Body of pancreas (tissue), 4 donors: ENCODE measurements at regions not wholly inside any gene's neighbourhood (a gene's known extent, or its start where the extent isn't known, plus 50 kb on each side); places are given as distances from the start of the nearest gene placed in this dataset.

Experiments used
- ATAC-seq: fragments of 150-250 bp; one replicate; pipeline ENCODE4 v1.9.1; 2016
- DNase-seq, 4 donors: peaks; one replicate each; pipeline ENCODE4 v3.0.0-alpha.2; 2019
- H3K27ac ChIP-seq, 4 donors: fragments of 200-600 bp; sonication (generic); 1 replicate in 3 of 4; 2 replicates in 1 of 4; pipeline versions ENCODE4 v1.5.1 to v1.6.1; 2016 to 2019; ENCODE audit warnings: mild to moderate bottlenecking in 1 of 4, mixed read lengths in 1 of 4, moderate library complexity in 1 of 4
- H3K27me3 ChIP-seq, 2 donors: fragments of 200-600 bp; sonication (generic); one replicate each; pipeline ENCODE4 v1.6.0; 2016; ENCODE audit warnings: mild to moderate bottlenecking in 1 of 2
- H3K36me3 ChIP-seq, 2 donors: fragments of 200-600 bp; sonication (generic); replicated peaks in 1 of 2; 2 replicates each; pipeline ENCODE4 v1.5.1; 2016; ENCODE audit warnings: low read depth in 2 of 2; ENCODE audit not compliant: insufficient read depth in 1 of 2
- H3K4me1 ChIP-seq: fragments of 200-600 bp; sonication (generic); one replicate; pipeline ENCODE4 v1.6.0; 2016
- H3K4me3 ChIP-seq, 2 donors: fragments of 200-600 bp; sonication (generic); 1 replicate in 1 of 2; 2 replicates in 1 of 2; pipeline ENCODE4 v1.5.1; 2016 to 2019
- H3K9me3 ChIP-seq, 3 donors: fragments of 200-600 bp; sonication (generic); 1 replicate in 2 of 3; 2 replicates in 1 of 3; pipeline ENCODE4 v1.5.1; 2016
- POLR2A ChIP-seq, 3 donors: fragments of 450-650 bp; IDR thresholded peaks; one replicate each; pipeline ENCODE4 v1.6.1; 2016; ENCODE audit warnings: antibody characterized with exemption in 3 of 3, mild to moderate bottlenecking in 2 of 3
- WGBS, 2 donors: methylation state at CpG; one replicate each; pipeline ENCODE4 v1.1.5; 2017; 5-methylcytosine and 5-hydroxymethylcytosine counted together
- intact Hi-C: fragments of 100-400 bp; cut with DNase I; formaldehyde crosslinking; loops from one replicate; pipeline ENCODE4 v1.15.1; 2023
- TF ChIP-seq, protein P1 (sequence below), 7 experiments: fragments of 450-650 bp in 4 of 7; fragments of 200-600 bp in 3 of 7; sonication (generic) in 3 of 7; IDR thresholded peaks; one replicate each; pipeline ENCODE4 v1.5.1; 2016 to 2019; ENCODE audit warnings: antibody characterized with exemption in 7 of 7

DNA sequence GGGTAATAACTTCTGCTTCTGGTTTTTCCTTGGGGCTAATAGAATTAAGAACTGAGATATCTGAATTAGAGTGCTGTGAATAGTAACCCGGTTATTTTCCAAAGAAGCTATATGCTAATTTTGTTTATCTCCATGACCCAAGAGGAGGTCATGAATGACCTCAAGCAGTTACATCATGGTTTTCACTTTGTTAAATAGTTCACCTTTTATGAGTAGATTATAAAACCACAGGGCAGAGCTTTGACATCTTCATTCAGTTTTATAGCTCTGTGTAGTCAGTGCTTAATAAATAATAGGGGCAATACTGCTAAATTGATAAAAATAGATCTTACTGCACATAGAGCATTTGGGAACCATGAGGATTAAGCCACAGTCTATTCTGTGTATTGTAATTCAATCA, 462.2 kb downstream of the LRIG3 start:
- intact Hi-C loops = no loop called here
- Histone ChIP-seq H3K27ac (no peak overlapping the region), H3K4me3 (no peak overlapping the region), H3K27me3 (no peaks in the 10 kb centered on the region), H3K36me3 (no peaks in the 10 kb centered on the region), H3K4me1 (no peaks in the 10 kb centered on the region), H3K9me3 (no peaks in the 10 kb centered on the region)
- TF ChIP-seq, protein P1, sequence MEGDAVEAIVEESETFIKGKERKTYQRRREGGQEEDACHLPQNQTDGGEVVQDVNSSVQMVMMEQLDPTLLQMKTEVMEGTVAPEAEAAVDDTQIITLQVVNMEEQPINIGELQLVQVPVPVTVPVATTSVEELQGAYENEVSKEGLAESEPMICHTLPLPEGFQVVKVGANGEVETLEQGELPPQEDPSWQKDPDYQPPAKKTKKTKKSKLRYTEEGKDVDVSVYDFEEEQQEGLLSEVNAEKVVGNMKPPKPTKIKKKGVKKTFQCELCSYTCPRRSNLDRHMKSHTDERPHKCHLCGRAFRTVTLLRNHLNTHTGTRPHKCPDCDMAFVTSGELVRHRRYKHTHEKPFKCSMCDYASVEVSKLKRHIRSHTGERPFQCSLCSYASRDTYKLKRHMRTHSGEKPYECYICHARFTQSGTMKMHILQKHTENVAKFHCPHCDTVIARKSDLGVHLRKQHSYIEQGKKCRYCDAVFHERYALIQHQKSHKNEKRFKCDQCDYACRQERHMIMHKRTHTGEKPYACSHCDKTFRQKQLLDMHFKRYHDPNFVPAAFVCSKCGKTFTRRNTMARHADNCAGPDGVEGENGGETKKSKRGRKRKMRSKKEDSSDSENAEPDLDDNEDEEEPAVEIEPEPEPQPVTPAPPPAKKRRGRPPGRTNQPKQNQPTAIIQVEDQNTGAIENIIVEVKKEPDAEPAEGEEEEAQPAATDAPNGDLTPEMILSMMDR (IDR thresholded peaks at IDR 0.05) = no peak
- no peak for TF ChIP-seq POLR2A (IDR thresholded peaks at IDR 0.05)
- DNase-seq (no peak), ATAC-seq (no peak)
- 77 to 81% methylated on average over 1 of the region's 1 CpG for WGBS, 2 donors

DNA sequence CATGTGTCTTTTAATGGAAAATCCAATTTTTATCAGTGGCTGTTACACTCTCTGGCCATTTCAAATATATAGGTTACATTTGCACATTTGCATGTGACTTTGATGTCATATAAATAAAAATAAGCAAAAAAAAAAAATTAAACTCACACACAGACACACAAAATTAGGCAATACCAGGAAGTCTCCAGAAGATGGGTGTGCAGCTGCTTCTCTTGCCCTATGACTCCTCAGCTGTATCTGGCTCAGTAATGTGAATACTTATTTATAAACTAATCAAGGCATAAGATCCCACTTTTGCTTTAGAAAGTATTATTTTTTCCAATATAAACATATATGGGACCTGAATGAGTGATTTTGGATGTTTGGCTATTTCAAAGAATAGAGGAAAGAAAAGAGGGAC, 461.1 kb downstream of the LRIG3 start:
- Histone ChIP-seq H3K4me1 (no peaks in the 10 kb centered on the region), H3K27me3 (no peaks in the 10 kb centered on the region), H3K4me3 (no peak overlapping the region), H3K36me3 (no peaks in the 10 kb centered on the region), H3K27ac (no peak overlapping the region), H3K9me3 (no peaks in the 10 kb centered on the region)
- DNase-seq = no peak
- TF ChIP-seq, protein P1 (IDR thresholded peaks at IDR 0.05) = no peak
- no peak for TF ChIP-seq POLR2A (IDR thresholded peaks at IDR 0.05)
- no peak for ATAC-seq
- intact Hi-C loops = no loop called here

DNA sequence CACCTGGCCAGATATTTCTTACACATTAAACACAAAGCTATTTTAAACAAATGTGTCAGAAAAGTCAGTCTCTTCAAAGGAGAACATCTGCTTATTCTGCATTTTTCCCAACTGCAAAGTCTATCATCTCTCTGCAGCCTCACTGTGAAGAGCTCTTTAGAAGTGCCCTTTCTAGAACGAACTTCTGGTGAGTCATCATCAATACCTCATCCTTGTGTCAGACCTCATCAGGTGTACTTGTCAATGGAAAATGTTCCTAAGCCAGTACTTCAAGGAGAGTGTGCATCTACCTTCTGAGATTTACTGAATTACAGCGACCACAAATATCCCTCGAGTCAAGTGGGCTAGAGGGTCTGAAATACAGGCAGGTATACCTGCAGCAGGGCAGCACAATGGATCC, 457.3 kb downstream of the LRIG3 start:
- intact Hi-C loops = no loop called here
- WGBS, 2 donors = 47 to 58% methylated on average over 3 of the region's 3 CpGs
- Histone ChIP-seq H3K4me1 (no peaks in the 10 kb centered on the region), H3K27me3 (no peaks in the 10 kb centered on the region), H3K36me3 (no peaks in the 10 kb centered on the region), H3K27ac (no peak overlapping the region), H3K4me3 (no peak overlapping the region), H3K9me3 (no peaks in the 10 kb centered on the region)
- ATAC-seq (no peak), DNase-seq (no peak)
- TF ChIP-seq POLR2A (IDR thresholded peaks at IDR 0.05) = no peak

DNA sequence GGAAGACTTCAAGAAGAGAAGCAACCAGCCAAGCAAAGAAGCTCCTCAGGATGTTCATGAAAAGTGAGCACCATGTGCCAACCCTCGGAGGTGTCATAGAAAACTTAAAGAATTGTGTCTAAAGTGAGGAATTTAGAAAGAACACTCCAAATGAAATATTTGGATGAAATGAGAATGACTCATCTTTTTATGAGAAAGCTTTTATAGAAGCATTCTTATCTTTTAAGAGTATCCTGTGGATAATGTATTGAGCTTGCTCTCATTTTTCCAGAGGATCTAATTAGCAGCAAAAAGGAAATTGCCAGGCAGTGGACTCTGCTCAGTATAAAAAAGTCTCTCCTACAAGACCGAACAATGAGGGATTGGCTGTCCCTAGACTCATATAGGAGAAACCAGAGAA, 454.9 kb downstream of the LRIG3 start:
- ATAC-seq = no peak
- intact Hi-C loops = no loop called here
- 77 to 79% methylated on average over 2 of the region's 2 CpGs for WGBS, 2 donors

DNA sequence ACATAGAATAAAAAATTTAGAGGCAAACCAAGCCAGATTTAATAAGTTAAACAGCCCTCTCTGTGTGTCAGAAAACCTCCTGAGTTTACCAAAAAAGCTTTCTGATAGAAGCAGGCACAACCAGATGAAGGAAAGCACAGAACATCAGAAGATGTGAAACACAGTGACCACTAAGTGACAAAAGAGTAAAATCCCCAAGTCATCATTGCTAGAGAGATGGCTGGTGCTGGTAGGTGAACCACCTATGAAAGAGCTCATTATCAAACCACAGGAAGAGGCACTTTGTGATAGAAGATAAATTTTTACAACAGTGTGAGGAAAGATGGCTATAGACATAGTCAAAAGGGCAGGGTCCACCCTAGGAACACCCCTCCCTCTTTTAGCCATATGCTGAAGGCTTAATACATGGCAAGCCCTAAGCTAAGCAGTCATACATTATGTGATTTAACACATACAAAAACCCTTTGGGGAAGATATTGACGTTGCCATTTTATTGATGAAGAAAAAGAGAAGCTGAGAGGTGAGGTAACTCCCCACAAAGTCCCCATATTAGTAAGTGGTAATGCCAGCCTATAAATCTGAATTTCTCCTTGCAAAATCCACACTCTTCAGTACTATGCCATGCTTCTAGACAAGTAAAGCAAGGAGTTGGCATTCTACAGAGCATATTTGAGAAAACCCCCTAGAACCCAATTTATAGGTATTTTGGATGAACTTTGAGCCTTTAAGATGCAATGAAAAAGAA, 449.9 kb downstream of the LRIG3 start:
- TF ChIP-seq, protein P1 (IDR thresholded peaks at IDR 0.05) = no peak
- TF ChIP-seq POLR2A (IDR thresholded peaks at IDR 0.05) = no peak
- Histone ChIP-seq H3K4me3 (no peak overlapping the region), H3K27me3 (no peaks in the 10 kb centered on the region), H3K36me3 (no peaks in the 10 kb centered on the region), H3K27ac (no peak overlapping the region), H3K9me3 (no peaks in the 10 kb centered on the region), H3K4me1 (no peaks in the 10 kb centered on the region)
- DNase-seq (no peak), ATAC-seq (no peak)
- WGBS, 2 donors = 33 to 41% methylated on average over 1 of the region's 1 CpG
- intact Hi-C loops = no loop called here

More for the DNA sequence above, 454.9 kb downstream of the LRIG3 start:
- Histone ChIP-seq H3K9me3 (no peaks in the 10 kb centered on the region), H3K36me3 (no peaks in the 10 kb centered on the region), H3K4me3 (no peak overlapping the region), H3K27me3 (no peaks in the 10 kb centered on the region), H3K27ac (no peak overlapping the region), H3K4me1 (no peaks in the 10 kb centered on the region)
- TF ChIP-seq, protein P1 (IDR thresholded peaks at IDR 0.05) = no peak
- TF ChIP-seq POLR2A (IDR thresholded peaks at IDR 0.05) = no peak
- DNase-seq = no peak
